COLO668 (cell line): ENCODE measurements at regions not wholly inside any gene's neighbourhood (a gene's known extent, or its start where the extent isn't known, plus 50 kb on each side); places are given as distances from the start of the nearest gene placed in this dataset.

Experiments used
- DNase-seq: peaks from one replicate; lab custom pipeline; 2025; ENCODE audit not compliant: unreplicated experiment; lab: John Stamatoyannopoulos, UW

DNA sequence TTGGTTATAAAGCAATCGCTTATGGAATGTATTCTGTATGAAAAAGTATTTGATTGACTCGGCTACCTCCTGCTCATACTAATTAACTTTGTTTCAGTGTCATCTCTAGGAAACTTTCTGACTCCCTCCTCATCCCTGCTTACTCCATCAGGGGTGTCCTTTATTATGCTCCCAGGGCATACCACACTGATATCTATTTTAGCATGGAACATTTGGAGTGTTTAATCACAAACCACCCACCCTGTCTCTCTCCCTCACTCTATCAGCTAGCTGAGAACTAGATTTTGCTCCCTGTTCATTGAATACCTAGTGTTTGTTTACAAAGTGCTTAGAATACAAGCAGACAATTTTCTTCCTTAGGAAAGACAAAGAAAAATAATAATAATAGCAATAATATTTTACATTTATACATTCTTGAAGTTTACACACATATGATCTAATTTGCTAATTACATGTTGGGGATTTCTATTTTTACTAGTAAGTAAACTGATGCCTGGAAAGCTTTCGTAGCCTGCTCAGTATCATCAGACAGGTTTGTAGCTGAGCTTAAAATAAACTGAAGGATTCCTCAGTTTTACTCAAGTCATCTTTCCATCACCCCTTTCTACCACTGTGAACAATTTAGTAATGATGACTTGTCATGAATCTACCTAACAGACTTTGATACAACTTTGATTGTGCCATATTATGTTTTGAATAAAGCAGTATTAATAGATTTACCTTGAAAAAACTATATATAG is 811.4 kb upstream of the HS3ST1 start:
- no peak for DNase-seq

DNA sequence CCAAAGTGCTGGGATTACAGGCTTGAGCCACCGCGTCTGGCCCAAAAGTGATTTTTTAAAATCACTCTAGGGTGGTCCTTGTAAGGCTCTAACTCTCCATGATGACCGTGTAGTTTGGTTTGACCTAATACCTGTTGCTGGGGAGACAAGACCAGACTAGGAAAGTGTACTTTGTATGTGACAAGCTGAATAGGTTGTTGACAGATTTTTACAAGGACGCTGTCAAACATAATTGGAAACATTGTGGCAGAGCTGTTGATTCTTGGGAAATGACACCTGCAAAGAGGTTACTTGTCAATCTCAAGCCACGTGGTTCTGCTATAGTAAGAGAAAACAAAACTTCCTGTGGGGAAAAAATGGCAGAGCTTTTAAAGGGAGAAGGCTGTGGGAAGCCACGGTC is 802.4 kb upstream of the HS3ST1 start:
- DNase-seq, result no peak

DNA sequence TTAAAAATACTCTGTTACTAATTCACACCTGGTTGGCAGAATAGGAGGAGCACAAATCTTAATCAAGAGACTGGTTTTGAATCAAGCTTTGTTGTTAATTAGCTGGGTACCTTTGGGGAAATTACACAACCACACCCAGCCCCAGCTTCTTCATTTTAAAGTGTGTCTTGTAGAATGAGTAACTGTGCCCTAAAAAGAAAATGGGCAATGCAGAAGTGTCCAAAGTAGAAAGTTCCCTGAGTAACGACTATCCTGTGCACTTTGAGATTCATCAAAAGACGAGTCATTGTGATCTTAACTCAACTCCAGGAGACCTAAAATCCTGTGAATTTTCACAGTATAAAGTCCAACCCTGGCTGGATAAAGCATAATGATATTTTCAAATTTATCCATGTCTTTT is 792.3 kb upstream of the HS3ST1 start:
- DNase-seq, result no peak

DNA sequence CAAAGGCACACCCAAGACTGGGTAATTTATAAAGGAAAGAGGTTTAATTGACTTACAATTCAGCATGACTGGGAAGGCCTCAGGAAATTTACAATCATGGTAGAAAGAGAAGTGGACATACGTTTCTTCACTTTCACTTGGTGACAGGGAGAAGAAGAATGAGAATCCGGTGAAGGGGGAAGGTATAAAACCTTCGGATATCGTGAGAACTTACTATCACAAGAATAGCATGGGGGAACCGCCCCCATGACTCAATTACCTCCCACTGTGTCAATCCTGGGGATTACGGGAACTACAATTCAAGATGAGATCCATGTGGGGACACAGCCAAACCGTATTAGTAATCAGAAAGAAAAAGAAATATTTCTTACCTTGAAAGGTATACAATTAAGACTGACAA is 782.9 kb upstream of the HS3ST1 start:
- DNase-seq, result no peak

DNA sequence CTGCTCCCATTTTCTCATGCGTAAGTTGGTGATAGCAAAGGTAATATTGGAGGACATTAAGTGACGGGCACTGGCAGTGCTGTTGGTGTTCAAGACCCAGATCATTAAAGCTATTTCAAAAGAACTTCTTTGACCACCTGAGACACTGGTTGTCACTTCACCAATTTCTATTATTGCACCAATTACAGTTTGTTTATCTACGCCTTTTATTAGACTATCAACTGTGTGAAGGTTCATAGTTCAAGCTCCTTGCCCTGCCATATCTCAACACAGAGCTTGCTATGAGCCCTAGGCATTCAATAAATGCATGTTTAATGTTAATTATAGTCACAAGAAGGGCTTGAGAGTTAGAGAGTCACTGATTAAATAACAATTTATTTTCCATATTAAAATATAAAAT is 778.7 kb upstream of the HS3ST1 start:
- DNase-seq, result no peak

DNA sequence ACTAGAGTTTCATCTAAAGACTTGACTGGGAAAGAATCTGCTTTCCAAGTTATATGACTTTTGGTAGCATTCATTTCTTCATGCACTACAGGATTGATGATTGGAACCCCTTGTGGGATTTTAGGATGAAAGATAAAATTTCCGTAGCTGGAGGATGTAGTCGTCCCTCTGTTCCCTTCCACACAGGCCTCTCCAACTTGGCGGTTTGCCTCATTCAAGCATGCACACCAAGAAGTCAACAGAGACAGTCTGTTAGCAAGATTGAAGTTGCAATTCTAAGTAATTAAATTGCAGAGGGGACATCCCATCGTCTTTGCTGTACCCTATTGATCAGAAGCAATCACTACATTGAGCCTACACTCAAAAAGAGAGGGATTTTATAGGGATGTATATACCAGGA is 777.4 kb upstream of the HS3ST1 start:
- no peak for DNase-seq

DNA sequence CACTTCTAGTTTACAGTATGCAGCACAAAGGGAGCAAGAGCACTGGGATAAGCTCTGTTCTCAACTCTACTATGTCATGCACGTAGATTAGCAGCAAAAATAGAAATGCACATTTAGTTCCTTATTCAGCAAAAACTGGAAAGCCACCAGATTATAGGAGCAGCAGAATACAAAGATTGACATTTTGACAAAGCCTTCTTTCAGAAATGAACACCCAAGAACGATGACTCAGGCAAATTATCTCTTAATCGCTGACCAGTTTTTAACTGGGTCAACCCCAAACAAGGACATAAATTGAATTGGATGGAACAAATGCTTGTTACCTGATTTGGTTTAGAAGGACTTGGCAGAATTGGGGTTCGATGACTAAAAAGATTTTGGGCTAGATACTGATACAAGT is 775.3 kb upstream of the HS3ST1 start:
- no peak for DNase-seq

DNA sequence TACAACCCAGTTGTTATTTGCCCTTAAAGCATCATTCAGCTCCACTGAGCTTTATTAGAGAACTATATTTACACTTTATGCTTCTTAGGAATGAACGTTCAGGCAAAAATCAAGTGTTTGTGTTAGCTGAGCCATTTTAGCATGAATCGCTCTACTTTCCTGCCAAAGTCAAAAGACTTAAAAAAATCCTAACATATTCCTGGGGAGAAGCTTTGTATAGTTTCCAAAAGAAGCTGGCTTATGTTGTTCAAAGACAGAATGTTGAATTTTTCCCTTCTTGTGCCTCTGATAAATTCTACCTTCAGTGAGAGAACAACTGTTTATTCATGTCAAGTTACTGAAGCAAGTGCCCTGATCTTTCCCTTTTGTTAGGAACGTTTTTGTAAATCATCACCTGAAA is 771.5 kb upstream of the HS3ST1 start:
- no peak for DNase-seq

DNA sequence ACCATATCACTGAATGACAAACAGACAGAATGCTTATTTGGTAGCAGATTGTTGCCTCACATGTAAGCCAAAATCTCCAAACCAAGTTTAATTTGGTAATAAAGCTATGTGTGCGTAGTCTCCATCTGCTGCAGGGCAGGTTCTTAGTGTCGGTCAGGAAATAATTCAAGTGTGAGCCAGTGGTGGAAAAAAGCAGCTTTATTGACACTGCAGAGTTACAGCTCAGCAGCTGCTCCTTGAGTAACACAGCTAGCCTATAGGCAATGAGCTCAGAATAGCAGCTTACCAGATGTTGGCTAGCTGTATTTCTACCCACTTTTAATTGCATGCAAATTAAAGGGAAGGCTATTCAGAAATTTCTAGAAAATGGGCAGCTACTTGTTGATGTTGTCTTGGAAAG is 757.8 kb upstream of the HS3ST1 start:
- DNase-seq, result no peak

DNA sequence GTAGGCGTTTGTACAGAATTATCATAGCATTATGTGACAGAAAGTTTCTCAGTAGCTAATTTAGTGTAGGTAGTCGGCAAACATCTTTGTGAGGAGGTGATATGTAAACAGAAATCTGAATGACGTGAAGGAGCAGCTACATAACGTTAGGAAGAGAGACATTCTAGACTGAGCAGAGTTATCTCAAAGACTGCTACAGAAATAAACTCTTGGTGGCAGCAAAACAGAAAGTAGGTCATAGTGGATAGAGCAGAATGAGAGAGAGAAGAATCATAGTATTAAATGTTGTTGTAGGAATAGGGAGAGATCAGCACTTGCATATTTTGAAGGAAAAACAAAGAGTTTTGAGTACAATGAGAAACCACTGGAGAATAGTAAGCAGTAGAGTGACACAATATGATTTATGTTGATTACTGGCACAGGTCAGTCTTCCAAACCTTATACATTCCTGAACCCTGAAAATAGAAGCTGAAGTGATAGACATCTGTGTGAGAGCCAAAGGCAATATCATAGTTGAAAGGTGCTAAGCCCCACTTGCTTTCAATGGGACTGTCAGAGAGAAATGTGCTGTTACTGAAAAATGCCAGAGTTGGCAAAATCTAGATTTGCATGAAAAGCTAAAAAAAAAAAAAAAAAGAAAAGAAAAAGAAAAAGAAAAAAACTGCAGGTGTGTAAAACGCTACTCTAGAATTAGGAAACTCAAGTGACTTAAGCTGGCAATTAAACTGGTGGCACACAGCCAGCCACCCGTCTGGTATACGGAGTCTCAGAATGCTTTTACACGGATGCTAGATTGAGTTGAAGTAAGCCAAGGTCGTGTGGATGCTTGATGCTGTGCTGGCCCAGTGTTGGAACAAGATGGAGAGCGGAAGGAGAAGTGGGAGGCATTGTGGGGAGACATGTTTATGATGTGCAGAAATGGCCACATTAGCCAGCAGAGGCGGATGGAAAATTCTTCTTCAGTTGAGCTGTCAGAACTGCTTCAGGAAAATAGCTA is 750.2 kb upstream of the HS3ST1 start:
- no peak for DNase-seq

DNA sequence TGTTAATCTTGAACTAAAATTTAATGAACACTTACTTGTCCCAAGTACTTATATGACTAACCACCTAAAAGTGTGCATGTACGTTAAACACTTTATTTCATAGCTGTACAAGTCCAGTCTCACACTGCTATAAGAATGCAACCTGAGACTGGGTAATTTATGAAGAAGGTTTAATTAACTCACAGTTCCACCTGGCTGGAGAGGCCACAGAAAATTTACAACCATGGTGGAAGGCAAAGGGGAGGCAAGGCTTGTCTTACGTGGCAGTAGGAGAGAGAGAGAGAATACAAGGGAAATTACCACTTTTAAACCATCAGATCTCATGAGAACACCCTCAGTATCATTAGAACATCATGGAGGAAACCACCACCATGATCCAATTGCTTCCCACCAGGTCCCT is 748.7 kb upstream of the HS3ST1 start:
- DNase-seq, result no peak

DNA sequence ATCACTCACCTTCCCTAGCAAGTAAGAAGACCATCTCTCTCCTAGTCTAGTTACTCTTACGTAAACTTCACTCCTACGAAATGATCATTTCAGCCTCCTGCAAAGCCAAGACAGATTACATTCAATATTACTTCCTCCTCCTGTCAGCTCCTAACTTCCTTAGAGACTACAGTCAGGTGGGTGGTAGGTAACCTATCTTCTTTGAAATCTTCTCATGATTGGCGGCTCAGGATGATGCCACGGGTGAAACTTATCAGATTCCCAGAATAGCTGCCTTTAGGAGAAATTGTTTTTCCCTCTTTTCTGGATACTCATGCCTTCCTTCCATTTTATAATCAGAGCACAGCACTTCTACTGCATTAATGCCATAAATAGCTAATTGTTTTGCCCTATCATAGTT is 744.8 kb upstream of the HS3ST1 start:
- no peak for DNase-seq

DNA sequence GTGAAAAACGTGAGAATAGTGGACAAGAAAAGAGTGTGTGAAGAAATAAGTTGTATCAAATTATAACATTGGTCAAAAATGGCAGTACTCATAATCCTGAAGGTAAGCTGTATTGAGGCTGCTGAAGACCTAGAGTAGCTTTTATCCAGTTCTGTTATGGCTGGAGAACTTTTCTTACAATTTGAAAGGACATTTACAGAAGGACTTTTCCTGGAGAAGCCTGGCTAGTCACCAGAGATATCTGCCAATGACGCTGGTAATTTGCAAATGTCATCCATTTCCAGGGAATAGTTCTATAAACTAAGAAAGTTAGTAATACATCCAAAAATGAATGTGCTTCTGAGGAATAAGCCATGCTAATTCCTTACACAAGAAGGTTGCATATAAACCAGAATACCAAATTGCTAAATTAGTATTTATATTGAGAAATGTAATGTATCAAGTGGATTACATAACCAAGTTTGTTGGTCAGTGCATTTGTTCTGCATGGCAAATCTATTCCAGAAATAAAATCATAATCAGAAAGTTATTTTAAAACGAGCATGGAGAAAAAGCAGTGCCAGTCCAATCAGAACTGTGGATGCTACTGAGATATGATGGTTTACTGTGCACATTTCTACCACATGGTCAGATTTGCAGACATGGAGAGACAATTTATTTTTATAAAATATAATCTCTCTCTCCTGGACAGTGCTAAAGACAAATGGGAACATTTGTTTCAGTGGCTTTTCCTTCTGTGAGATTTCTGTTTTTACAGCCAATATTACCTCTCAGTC is 743.7 kb upstream of the HS3ST1 start:
- DNase-seq, result no peak

DNA sequence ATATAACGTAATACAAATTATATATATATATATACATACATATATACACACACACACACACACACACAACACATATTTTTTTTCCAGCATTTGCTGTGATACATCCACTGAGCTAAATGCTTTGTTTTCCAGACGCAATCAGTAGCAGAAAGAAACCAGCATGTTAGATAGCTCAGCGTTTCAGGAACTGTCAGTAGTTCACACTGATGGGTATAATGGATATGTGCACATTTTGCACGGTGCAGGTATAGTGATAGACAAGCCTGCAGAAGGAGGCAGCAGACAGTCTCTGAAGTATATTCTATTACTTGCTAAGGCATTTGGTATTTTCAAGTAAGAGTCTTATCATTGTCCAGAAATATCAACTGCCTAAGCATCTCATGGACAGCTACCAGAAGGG is 741.6 kb upstream of the HS3ST1 start:
- no peak for DNase-seq

DNA sequence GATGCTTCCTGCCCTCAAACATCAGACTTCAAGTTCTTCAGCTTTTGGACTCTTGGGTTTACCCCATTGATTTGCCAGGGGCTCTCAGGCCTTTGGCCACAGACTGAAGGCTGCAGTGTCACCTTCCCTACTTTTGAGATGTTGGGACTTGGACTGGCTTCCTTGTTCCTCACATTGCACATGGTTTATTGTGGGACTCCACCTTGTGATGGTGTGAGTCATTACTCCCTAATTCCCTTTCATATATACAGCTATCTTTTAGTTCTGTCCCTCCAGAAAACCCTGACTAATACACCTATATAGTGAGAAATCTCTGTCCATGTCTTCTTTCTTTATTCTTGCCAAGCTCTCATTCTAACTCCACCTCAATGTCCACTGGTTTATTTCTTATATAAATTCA is 736.9 kb upstream of the HS3ST1 start:
- DNase-seq, result no peak

DNA sequence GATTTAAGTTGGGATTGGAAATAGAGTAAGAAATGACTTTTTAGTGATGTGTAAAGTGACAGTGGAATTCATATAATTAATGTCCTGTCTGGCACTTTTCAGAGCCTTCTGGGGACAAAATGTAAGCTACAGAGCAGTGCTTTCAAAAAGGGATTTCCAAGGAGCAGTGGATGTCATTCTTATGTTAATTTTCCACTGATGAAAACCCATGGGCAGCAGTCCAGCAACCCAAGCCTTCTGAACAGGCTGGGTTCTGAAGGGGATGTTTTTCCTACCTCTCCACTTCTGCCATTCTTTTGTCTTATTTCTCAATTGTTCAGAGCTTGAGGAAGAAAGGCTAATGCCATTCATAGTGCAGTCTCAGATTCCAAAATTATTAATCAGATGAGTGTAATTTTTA is 717.6 kb upstream of the HS3ST1 start:
- no peak for DNase-seq

DNA sequence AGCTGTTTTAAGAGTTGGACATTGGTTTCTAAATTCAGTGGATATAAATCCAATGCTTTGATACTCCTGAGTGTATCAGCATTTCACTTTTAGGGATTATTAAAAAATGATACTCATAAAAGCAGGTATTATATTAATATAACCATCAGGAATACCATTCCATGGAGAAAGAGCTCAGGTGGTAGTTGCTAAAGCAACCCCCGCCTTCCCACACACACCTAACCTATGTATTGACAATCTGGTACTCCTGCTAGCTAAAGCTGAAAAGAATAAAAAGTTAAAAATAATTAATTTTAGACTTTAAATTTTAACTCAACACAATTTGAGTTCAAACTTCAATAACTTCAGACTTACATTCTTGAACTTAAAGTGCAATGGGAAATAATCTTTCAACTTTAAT is 717.1 kb upstream of the HS3ST1 start:
- DNase-seq, result no peak

DNA sequence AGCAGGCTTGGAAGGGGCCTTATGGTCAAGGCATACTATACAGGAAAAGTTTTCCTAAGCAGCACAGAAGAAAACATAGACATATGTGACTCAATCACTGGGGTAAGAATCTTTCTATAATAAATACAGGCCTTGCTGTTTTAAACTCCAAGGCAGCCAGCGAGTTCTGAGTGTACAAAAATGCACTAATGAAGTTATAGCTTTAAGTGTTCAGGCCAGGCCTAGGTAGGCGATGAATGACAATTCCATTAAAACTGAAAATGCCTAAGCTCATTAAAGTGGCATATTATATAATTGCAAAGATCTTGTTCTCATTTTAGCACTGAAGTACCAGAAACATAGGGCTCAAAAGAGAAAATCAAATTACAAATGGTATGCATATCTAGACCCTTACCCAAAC is 716.4 kb upstream of the HS3ST1 start:
- no peak for DNase-seq

DNA sequence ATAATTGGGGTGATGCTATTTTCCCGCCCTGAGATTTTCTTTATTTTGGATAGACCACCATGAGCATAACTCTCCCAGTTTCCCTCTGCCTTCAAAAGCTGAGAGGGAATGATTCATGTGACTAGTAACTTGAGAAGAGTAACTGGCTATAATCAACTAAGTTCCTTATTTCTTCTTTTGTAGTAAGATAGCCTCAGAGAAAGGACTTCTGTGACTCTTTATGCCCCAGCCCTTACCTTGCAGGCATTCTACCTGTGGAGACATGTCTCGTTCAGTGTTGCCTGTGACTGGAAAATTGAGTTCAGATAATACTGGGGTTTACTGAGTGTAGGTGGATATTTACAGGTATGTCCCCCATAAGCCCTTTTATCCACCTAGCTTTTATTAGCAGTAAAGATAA is 715.4 kb upstream of the HS3ST1 start:
- DNase-seq, result no peak

DNA sequence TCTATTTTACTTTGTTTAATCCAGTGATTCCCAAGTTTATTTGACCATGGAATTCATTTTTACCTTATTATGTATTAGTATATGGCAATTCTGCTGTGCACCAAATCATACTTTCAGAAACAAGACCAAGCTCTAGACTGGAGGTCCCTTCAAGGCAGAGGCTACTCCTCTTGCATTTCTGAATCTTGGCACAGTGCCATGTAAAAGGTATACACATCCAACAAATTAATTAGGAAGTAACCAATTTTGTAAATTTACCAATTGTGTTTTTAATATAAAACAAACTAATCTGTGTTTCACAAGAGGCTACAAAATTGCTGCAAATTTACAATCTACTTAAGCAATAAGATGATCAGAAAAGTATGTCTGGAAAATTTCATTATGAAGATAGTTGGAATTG is 712.2 kb upstream of the HS3ST1 start:
- no peak for DNase-seq

DNA sequence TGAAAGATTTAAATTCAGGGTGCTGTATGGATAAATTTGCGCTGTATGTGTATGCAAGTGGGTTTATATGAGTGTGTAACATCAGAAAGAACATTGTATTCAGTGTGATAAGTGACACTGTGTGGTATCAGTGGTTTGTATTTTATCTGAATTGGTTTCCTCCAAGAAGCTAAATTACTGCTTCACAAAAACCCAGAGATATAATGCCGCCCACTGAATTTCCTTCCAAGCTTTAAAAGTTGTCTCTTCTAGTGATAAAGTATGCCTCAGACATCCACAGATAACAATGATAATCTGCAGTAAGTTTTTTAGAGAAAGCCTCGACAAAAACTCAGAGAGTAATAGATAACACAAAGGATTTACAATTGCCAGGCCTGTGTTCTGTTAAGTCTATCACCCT is 710.6 kb upstream of the HS3ST1 start:
- no peak for DNase-seq

DNA sequence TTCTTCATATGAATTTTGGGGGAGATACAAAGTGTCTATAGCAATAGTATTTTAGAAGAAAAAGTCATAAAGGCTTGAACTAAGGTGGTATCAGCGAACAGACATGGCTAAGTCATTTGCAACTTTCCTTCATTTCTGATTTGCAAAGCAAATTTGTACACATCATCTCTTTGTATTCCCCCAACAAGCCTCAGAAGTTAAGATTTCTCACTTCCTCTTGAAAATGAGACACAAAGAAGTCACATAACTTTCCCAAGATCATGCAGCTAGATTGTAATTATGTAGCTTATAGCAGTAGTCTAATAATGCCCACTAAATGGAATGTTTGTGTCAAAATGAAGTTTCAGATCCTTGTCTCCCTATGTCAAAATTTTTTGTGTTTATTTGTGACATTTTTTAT is 709.8 kb upstream of the HS3ST1 start:
- DNase-seq, result no peak
